H1 (cell line): ENCODE measurements at regions not wholly inside any gene's neighbourhood (a gene's known extent, or its start where the extent isn't known, plus 50 kb on each side); places are given as distances from the start of the nearest gene placed in this dataset.

Experiments
- CTCF ChIA-PET: fragments of 300-600 bp; sonication (Branson Sonifier 250); formaldehyde crosslinking; loops from one replicate; lab custom pipeline; 2021; ENCODE audit not compliant: partially characterized antibody; lab: Charles Lee
- POLR2A ChIA-PET: fragments of 300-600 bp; sonication (Branson Sonifier 250); formaldehyde crosslinking; loops from one replicate; lab custom pipeline; 2021; ENCODE audit warnings: inconsistent platforms; ENCODE audit not compliant: partially characterized antibody; lab: Charles Lee
- DNase-seq, 2 experiments: peaks; one replicate each; pipeline versions ENCODE4 v3.0.0 to v3.0.0-alpha.2; 2010 to 2022; ENCODE audit warnings: low spot score in 2 of 2, low read depth in 1 of 2, mixed read lengths in 1 of 2
- FAIRE-seq: peaks from 2 replicates; lab custom pipeline; 2011; peaks lifted over from hg19 to GRCh38; lab: Jason Lieb, UNC
- H2AFZ ChIP-seq: 2 replicates; pipeline ENCODE4 v1.8.1; 2012; ENCODE audit warnings: low read length, inconsistent platforms
- H2AK5ac ChIP-seq: 2 replicates; pipeline ENCODE4 v1.6.1; 2013; ENCODE audit warnings: low read depth, low read length
- H2BK120ac ChIP-seq: replicated peaks from 2 replicates; pipeline ENCODE3; 2013; ENCODE audit warnings: low read depth, low read length, inconsistent platforms
- H2BK12ac ChIP-seq: 2 replicates; pipeline ENCODE4 v1.6.1; 2013; ENCODE audit warnings: low read depth, low read length
- H2BK15ac ChIP-seq: 2 replicates; pipeline ENCODE4 v1.6.1; 2013; ENCODE audit warnings: low read length
- H2BK20ac ChIP-seq: 2 replicates; pipeline ENCODE4 v1.6.1; 2013; ENCODE audit warnings: low read length
- H2BK5ac ChIP-seq: 2 replicates; pipeline ENCODE4 v1.6.1; 2013; ENCODE audit warnings: low read depth, low read length
- H3K14ac ChIP-seq: 2 replicates; pipeline ENCODE4 v1.6.1; 2013; ENCODE audit warnings: inconsistent platforms; ENCODE audit not compliant: insufficient read length
- H3K18ac ChIP-seq: 2 replicates; pipeline ENCODE4 v1.6.1; 2013; ENCODE audit warnings: low read length; ENCODE audit errors: extremely low read depth
- H3K23ac ChIP-seq: 2 replicates; pipeline ENCODE4 v1.6.1; 2013; ENCODE audit warnings: inconsistent platforms; ENCODE audit not compliant: insufficient read length
- H3K23me2 ChIP-seq: 2 replicates; pipeline ENCODE4 v1.6.1; 2013; ENCODE audit warnings: low read depth, low read length
- H3K27ac ChIP-seq: 2 replicates; pipeline ENCODE4 v1.6.1; 2011; ENCODE audit warnings: low read depth, low read length, inconsistent platforms
- H3K27me3 ChIP-seq, 4 experiments: replicated peaks in 1 of 4; 1 replicate in 1 of 4; 2 replicates in 3 of 4; pipeline versions ENCODE4 v1.6.1 to v1.8.1; 2011 to 2013; ENCODE audit warnings: low read length in 3 of 4, mild to moderate bottlenecking in 3 of 4, inconsistent platforms in 2 of 4, mixed read lengths in 2 of 4, moderate library complexity in 1 of 4; ENCODE audit not compliant: control insufficient read depth in 3 of 4, insufficient read depth in 3 of 4; ENCODE audit errors: extremely low read depth in 1 of 4
- H3K36me3 ChIP-seq, 4 experiments: 2 replicates each; pipeline versions ENCODE4 v1.6.1 to v1.8.1; 2011 to 2013; ENCODE audit warnings: mild to moderate bottlenecking in 4 of 4, low read length in 3 of 4, moderate library complexity in 2 of 4, control low read depth in 1 of 4, inconsistent platforms in 1 of 4; ENCODE audit not compliant: insufficient read depth in 4 of 4, control insufficient read depth in 2 of 4
- H3K4ac ChIP-seq: replicated peaks from 2 replicates; pipeline ENCODE3; 2013; ENCODE audit warnings: low read length, low read depth, mixed read lengths, inconsistent platforms; ENCODE audit not compliant: insufficient read length
- H3K4me1 ChIP-seq, 4 experiments: replicated peaks in 1 of 4; 1 replicate in 1 of 4; 2 replicates in 3 of 4; pipeline versions ENCODE4 v1.6.1 to v1.8.1; 2011 to 2013; ENCODE audit warnings: low read length in 3 of 4, inconsistent platforms in 2 of 4, mixed read lengths in 1 of 4; ENCODE audit not compliant: insufficient read depth in 4 of 4, control insufficient read depth in 3 of 4
- H3K4me2 ChIP-seq, 2 experiments: 2 replicates each; pipeline versions ENCODE4 v1.6.1 to v1.8.1; 2011 to 2013; ENCODE audit warnings: low read depth in 2 of 2, low read length in 2 of 2, control low read depth in 1 of 2, inconsistent platforms in 1 of 2, mild to moderate bottlenecking in 1 of 2; ENCODE audit not compliant: insufficient read depth in 1 of 2
- H3K4me3 ChIP-seq, 4 experiments: fragments of 200-600, 300-600 bp in 1 of 4; sonication (generic), shearing (Covaris generic), sonication (Bioruptor Twin) in 1 of 4; 2 replicates each; pipeline versions ENCODE4 v1.5.1 to v1.8.1; 2011 to 2016; ENCODE audit warnings: low read length in 4 of 4, low read depth in 3 of 4, control low read depth in 2 of 4, inconsistent platforms in 2 of 4, mild to moderate bottlenecking in 2 of 4, mixed read lengths in 1 of 4, moderate library complexity in 1 of 4; ENCODE audit not compliant: insufficient read depth in 2 of 4; ENCODE audit errors: extremely low read depth in 1 of 4
- H3K56ac ChIP-seq: replicated peaks from 2 replicates; pipeline ENCODE3; 2013; ENCODE audit warnings: low read depth, mild to moderate bottlenecking, mixed read lengths, low read length, inconsistent platforms; ENCODE audit not compliant: insufficient read length
- H3K79me1 ChIP-seq: 2 replicates; pipeline ENCODE4 v1.6.1; 2013; ENCODE audit warnings: low read depth, low read length, control low read depth
- H3K79me2 ChIP-seq, 2 experiments: 2 replicates each; pipeline versions ENCODE4 v1.6.1 to v1.8.1; 2012 to 2013; ENCODE audit warnings: low read length in 2 of 2, mild to moderate bottlenecking in 2 of 2, inconsistent platforms in 1 of 2; ENCODE audit not compliant: insufficient read depth in 2 of 2, control insufficient read depth in 1 of 2
- H3K9ac ChIP-seq, 4 experiments: replicated peaks in 1 of 4; 1 replicate in 1 of 4; 2 replicates in 3 of 4; pipeline versions ENCODE4 v1.6.1 to v1.8.1; 2011 to 2013; ENCODE audit warnings: low read depth in 3 of 4, low read length in 3 of 4, control low read depth in 2 of 4, mild to moderate bottlenecking in 2 of 4, moderate library complexity in 2 of 4, inconsistent platforms in 1 of 4; ENCODE audit errors: extremely low read depth in 1 of 4
- H3K9me3 ChIP-seq, 2 experiments: 2 replicates each; pipeline versions ENCODE4 v1.6.1 to v1.8.1; 2012 to 2013; ENCODE audit warnings: mild to moderate bottlenecking in 2 of 2, moderate library complexity in 2 of 2, control low read depth in 1 of 2, inconsistent platforms in 1 of 2, low read depth in 1 of 2, low read length in 1 of 2, mixed read lengths in 1 of 2; ENCODE audit not compliant: insufficient read depth in 2 of 2
- H4K20me1 ChIP-seq, 2 experiments: replicated peaks in 1 of 2; 2 replicates each; pipeline versions ENCODE3 to v1.8.1; 2011 to 2013; ENCODE audit warnings: inconsistent platforms in 2 of 2, low read length in 2 of 2, mild to moderate bottlenecking in 1 of 2; ENCODE audit not compliant: insufficient read depth in 2 of 2, control insufficient read depth in 1 of 2
- H4K5ac ChIP-seq: 2 replicates; pipeline ENCODE4 v1.6.1; 2013; ENCODE audit warnings: low read length, low read depth, mixed read lengths, inconsistent platforms; ENCODE audit not compliant: insufficient read length
- H4K8ac ChIP-seq: 2 replicates; pipeline ENCODE4 v1.8.0; 2013; ENCODE audit warnings: mild to moderate bottlenecking, moderate library complexity, low read length, inconsistent platforms; ENCODE audit not compliant: insufficient read depth; ENCODE audit errors: extremely low read depth
- H4K91ac ChIP-seq: replicated peaks from 2 replicates; pipeline ENCODE3; 2013; ENCODE audit warnings: low read length, mixed read lengths, inconsistent platforms; ENCODE audit not compliant: insufficient read length
- ASH2L ChIP-seq: fragments of 200-600, 300-600 bp; sonication (generic); IDR thresholded peaks from one replicate; pipeline ENCODE4 v1.7.1; 2017; ENCODE audit warnings: low read length
- CEBPB ChIP-seq: IDR thresholded peaks from 2 replicates; pipeline ENCODE4 v1.6.1; 2012; ENCODE audit warnings: low read depth, low read length
- CHD1 ChIP-seq: IDR thresholded peaks from 2 replicates; pipeline ENCODE4 v1.6.1; 2012; ENCODE audit warnings: low read depth, low read length, improper control_type of control experiment
- EGR1 ChIP-seq: IDR thresholded peaks from 2 replicates; pipeline ENCODE4 v1.6.1; 2011; ENCODE audit warnings: low read depth, low read length, borderline replicate concordance
- EP300 ChIP-seq, 2 experiments: IDR thresholded peaks; 1 replicate in 1 of 2; 2 replicates in 1 of 2; pipeline ENCODE4 v1.6.1; 2011 to 2012; ENCODE audit warnings: low read depth in 2 of 2, low read length in 2 of 2, mild to moderate bottlenecking in 2 of 2, borderline replicate concordance in 1 of 2, inconsistent platforms in 1 of 2, moderate library complexity in 1 of 2
- JUN ChIP-seq: IDR thresholded peaks from 2 replicates; pipeline ENCODE4 v1.6.1; 2011; ENCODE audit warnings: low read depth, mild to moderate bottlenecking, improper control_type of control experiment, low read length
- NANOG ChIP-seq: IDR thresholded peaks from 2 replicates; pipeline ENCODE4 v1.6.1; 2011; ENCODE audit warnings: low read length, low read depth, mild to moderate bottlenecking, inconsistent platforms; ENCODE audit not compliant: insufficient read depth, poor library complexity, severe bottlenecking
- NRF1 ChIP-seq: IDR thresholded peaks from 2 replicates; pipeline ENCODE4 v1.6.1; 2011; ENCODE audit warnings: mild to moderate bottlenecking, low read depth, low read length, improper control_type of control experiment
- POLR2AphosphoS5 ChIP-seq: IDR thresholded peaks from 2 replicates; pipeline ENCODE4 v1.6.1; 2011; ENCODE audit warnings: low read depth, low read length
- POU5F1 ChIP-seq: IDR thresholded peaks from 2 replicates; pipeline ENCODE4 v1.6.1; 2011; ENCODE audit warnings: low read depth, mild to moderate bottlenecking, low read length, moderate library complexity
- RFX5 ChIP-seq: IDR thresholded peaks from 2 replicates; pipeline ENCODE4 v1.6.1; 2011; ENCODE audit warnings: low read depth, low read length, improper control_type of control experiment, borderline replicate concordance
- SIN3A ChIP-seq, 2 experiments: IDR thresholded peaks in 1 of 2; conservative IDR thresholded peaks in 1 of 2; 2 replicates each; pipeline ENCODE4 v1.6.1; 2011 to 2012; ENCODE audit warnings: low read length in 2 of 2, improper control_type of control experiment in 1 of 2, low read depth in 1 of 2, mild to moderate bottlenecking in 1 of 2
- TAF7 ChIP-seq: optimal IDR thresholded peaks from 2 replicates; pipeline ENCODE3; 2011; ENCODE audit warnings: low read depth, mild to moderate bottlenecking, inconsistent platforms, low read length, moderate library complexity, borderline replicate concordance
- WGBS, 2 experiments: shearing (Covaris generic) in 1 of 2; methylation state at CpG; one replicate each; pipeline versions ENCODE4 v1.1.6 to v1.1.7; 2013 to 2015; ENCODE audit warnings: low lambda C conversion rate in 2 of 2, mixed read lengths in 2 of 2, inconsistent platforms in 1 of 2, low coverage in 1 of 2, missing lambda C conversion rate in 1 of 2; ENCODE audit not compliant: insufficient replicate concordance in 2 of 2, insufficient coverage in 1 of 2, insufficient read length in 1 of 2; ENCODE audit errors: extremely low coverage in 1 of 2, missing lambda C conversion rate in 1 of 2; 5-methylcytosine and 5-hydroxymethylcytosine counted together

GRCh38 chr5:160903076-160903475 lies 51.1 kb upstream of the ATP10B start:
- FAIRE-seq = no peak
- POLR2A ChIA-PET = no interaction called here

More at GRCh38 chr5:160903076-160903475, 51.1 kb upstream of the ATP10B start:
- Histone ChIP-seq H3K4me3 (no peak overlapping the region), H3K4ac (no peak overlapping the region), H3K4me2 (no peak overlapping the region), H4K8ac (no peak overlapping the region), H4K91ac (no peak overlapping the region), H3K9me3 (no peaks in the 10 kb centered on the region), H3K36me3 (no peaks in the 10 kb centered on the region), H3K4me1 (no peaks in the 10 kb centered on the region), H3K79me2 (no peaks in the 10 kb centered on the region), H3K23me2 (no peaks in the 10 kb centered on the region), H2BK5ac (no peak overlapping the region), H2BK15ac (no peak overlapping the region), H4K5ac (no peak overlapping the region), H3K23ac (no peak overlapping the region), H2AK5ac (no peak overlapping the region), H2AFZ (no peak overlapping the region), H3K79me1 (no peaks in the 10 kb centered on the region), H2BK120ac (no peak overlapping the region), H2BK12ac (no peak overlapping the region), H4K20me1 (no peaks in the 10 kb centered on the region), H2BK20ac (no peak overlapping the region), H3K27ac (no peak overlapping the region), H3K56ac (no peak overlapping the region), H3K27me3 (no peaks in the 10 kb centered on the region), H3K9ac (no peak overlapping the region), H3K14ac (no peak overlapping the region), H3K18ac (no peak overlapping the region)
- TF ChIP-seq EP300 (IDR thresholded peaks at IDR 0.05; ENCODE audit: borderline replicate concordance in 1 of 2, low read depth in 2 of 2, low read length in 2 of 2) = no peak
- no peak for TF ChIP-seq TAF7
- TF ChIP-seq NANOG = no peak
- TF ChIP-seq SIN3A (conservative IDR thresholded peaks at IDR 0.05 in 1 of 2, IDR thresholded peaks at IDR 0.05 in 1 of 2; ENCODE audit: low read depth in 1 of 2, low read length in 2 of 2) = no peak
- no peak for TF ChIP-seq CHD1
- TF ChIP-seq ASH2L = no peak
- TF ChIP-seq EGR1 = no peak
- no peak for TF ChIP-seq JUN
- no peak for TF ChIP-seq NRF1
- no peak for TF ChIP-seq POU5F1
- TF ChIP-seq CEBPB = no peak
- TF ChIP-seq RFX5 = no peak
- no peak for TF ChIP-seq POLR2AphosphoS5
- CTCF ChIA-PET = interaction anchor here (0.8 to 1.7 kb wide), 3 partner anchors 101 to 396 kb away, joined by 3 to 5 read pairs (median 3); no protein-coding TSS in a partner anchor
- DNase-seq = no peak
- WGBS, 2 experiments = 76% methylated on average over 3 of the region's 3 CpGs; no CpG with 5 or more reads in 1 of the 2 experiments
